8988T (cell line): ENCODE measurements at regions not wholly inside any gene's neighbourhood (a gene's known extent, or its start where the extent isn't known, plus 50 kb on each side); places are given as distances from the start of the nearest gene placed in this dataset.
"Not testable (repeated sequence)": the region's sequence is repeated elsewhere in the genome, so short reads cannot be mapped to it uniquely, and the experiment has no call there.

Experiments used
- DNase-seq: peaks from one replicate; pipeline ENCODE4 v3.0.0; 2011

DNA sequence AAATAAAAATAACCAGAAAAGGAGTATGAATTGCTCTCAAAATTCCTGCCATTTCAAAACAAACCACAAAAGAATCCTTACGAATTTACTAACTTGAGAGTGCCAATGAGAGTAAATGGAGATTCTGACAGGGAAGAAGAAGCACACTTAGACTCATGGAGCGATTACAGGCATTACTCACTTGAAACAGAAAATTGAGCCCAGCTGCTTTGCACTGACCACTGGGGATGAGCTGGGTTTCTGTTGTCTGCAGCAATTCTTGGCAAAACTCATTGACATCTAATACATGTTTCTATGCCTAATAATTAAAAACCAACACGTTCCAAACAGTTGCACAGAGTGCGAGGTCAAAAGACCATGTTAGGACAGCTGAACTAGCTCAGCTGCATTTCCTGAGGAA, 731.6 kb downstream of the DNAH5 start:
- no peak for DNase-seq

DNA sequence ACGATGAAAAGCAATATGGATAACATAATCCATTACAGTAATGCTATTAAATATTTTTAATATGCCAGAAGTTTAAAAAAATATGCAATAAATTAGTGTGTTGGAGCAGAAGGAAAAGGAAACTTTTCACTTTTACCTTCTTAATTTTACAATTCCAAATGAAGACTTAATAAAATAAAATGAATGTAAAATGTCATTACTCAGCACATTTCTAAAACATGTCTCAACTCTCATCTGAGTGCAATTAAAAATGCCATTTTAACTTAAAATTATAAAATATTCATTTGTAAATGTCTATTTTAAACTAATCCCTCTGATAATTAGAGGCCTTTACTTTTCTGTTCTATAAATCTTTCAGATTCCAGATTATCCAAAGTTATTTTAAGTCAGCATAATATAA, 733.4 kb downstream of the DNAH5 start:
- DNase-seq, result no peak

DNA sequence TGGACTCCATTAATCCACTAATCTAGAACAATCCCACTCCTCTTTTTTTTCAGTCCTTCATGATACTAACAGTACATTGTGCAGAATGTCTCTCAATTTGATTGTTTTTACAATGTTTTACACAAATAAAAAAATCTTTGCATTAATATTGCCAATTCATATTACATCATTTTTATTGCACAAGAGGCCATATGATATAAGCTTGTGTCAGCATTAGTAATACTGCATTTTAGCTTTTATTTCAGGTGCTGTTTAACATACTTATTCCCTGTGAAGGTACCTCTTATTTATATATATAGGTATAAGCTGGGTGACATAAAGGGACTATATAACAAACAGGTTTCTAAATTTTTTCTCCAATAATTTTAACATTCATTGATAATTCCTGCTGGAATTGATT, 737.4 kb downstream of the DNAH5 start:
- DNase-seq, result no peak

DNA sequence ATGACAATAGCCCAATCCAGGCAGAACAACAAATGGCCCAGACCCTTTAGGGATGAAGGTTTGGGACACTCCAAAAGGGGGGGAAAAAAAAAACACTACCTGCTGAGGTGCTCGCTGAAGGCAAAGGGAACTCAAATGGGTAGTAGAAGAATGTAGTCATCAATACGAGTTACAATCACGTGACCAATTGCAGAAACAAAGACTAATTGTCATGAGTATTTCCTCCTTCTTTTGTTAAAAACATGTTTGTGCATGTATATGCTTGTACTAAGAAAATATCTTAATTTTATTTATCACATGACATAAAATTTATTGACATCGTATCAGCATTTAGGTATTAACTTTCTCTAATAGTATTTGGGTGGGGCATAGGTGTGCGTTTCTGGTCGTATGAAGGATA, 743.5 kb downstream of the DNAH5 start:
- no peak for DNase-seq

DNA sequence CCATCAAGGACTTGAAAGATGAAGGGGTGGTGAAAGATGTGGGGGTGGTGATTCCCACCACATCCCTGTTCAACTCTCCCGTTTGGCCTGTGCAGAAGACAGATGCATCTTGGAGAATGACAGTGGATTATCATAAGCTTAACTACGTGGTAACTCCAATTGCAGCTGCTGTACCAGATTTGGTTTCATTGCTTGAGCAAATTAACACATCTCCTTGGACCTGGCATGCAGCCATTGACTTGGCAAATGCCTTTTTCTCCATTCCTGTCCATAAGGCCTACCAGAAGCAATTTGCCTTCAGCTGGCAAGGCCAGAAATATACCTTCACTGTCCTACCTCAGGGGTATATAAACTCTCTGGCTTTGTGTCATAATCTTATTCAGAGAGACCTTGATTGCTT, 746.3 kb downstream of the DNAH5 start:
- DNase-seq, result not testable (repeated sequence)

DNA sequence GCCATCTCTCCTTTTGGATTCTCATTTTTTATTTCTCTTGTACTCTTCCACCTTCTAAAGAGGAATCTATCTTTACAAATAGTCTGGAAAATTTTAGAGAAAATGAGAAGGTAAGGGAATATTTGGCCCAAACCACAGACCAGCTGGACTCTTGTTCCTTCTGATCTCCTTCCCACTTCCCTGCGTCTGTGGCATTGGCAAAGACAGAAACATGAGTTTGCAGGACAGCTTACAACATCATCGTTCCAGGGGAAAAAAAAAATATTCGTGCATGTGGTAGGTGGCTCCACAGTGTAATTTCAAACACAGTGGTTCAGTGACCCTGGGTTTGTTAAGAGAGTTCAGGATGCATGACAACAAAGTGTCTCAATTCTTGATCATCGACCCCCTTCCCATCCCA, 755.0 kb downstream of the DNAH5 start:
- DNase-seq, result no peak

DNA sequence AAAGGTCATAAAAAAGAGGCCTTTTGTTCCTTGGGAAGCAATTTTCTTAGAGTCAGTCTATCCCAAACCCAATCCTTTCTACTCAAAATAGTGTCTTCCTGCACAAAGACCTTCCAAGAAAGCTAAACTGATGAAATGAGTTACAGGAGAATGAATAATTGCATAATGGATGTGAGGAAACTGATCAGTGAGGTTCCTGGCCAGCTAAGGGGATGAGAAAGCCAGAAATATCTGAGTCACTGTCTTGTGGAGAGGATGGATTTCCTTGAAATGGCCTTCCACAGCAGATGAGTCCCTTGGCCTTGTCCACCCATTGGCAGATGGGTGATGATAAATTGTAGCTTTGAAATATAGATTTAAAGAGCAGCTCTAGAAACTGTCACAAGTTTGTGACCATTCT, 756.1 kb downstream of the DNAH5 start:
- DNase-seq, result no peak

DNA sequence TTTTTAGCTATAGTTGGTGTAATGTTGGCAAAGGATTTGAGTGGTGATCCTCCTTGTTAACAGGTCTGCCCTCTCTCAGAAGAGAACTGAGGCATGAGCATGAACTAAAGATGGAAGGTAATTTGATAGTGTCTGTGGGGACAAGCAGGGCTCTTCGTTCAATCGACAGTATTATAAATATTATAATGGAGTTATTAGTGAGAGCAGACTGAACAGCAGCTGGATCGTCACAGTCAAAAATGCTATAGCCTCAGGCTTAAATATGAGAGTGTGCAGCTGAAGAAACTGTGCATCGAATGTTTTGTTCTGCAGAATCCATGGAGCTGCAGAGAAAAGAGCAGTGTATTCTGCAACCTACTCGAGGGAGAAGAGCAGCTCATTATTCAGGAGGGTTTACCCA, 757.3 kb downstream of the DNAH5 start:
- DNase-seq, result no peak

DNA sequence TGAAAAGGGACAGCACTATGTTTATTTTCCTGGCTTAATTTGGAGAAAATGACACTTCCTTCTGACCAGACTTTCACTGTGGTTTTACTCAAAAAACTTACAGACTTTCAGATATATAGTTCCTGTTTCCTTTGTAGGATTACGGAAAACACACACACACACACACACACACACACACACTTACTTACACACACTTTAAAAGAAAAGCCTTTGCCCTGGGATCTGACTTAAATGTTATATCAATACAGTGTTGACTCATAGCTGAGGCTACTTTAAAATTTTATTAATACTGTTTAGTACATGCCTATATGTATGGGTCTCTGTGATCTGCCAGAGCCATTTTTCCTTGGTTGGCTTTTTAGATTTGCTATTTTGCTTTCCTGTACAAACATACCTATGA, 758.3 kb downstream of the DNAH5 start:
- DNase-seq, result no peak

DNA sequence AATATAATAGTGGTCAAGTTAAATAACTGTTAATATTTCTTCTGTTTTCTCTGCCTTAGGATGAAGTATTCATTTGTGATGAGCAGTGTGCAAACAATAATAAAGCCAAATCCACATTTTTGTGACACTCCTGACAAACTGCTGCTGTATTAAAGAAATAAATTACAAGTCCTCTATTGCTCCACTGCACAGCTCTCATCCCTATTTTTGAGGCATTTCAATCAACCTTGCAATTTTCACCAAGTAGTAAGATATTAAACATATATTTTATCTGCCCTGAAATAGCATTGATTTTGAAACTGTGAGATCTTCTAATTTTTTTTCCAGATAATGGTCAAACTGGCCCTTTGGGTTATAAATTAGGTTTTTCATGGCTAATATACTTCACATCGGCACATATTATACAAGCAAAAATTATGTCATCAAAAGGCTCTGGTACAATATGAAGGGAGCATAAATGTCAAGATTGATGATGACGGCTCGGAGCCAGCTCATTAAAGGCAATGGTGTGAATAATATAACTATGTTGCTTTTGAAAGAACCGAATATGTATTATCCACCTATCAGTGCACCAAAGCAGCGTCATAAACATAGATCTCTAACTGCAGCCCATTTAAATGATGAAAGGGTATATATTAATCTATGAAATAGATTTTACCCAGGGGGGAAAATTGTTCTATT, 764.9 kb downstream of the DNAH5 start:
- DNase-seq, result no peak

DNA sequence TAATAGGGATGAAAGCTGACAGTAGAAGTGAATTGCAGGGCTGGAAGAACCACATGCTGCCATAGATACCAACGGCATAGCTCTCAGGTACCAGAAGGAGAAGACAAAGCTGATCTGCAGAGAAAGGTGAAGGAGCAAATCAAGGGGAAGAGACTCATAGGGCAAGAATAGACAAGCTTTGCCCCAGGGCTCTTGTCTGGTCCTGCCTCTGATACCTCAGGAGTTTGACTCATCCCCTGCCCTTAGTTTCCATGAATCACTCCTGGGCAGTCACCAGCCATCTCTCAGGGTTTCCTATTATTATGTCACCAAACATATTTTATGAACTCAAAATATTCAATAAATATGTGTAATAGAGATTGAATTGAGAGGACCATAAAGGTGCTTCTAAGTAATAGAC, 800.9 kb downstream of the DNAH5 start:
- DNase-seq, result no peak

DNA sequence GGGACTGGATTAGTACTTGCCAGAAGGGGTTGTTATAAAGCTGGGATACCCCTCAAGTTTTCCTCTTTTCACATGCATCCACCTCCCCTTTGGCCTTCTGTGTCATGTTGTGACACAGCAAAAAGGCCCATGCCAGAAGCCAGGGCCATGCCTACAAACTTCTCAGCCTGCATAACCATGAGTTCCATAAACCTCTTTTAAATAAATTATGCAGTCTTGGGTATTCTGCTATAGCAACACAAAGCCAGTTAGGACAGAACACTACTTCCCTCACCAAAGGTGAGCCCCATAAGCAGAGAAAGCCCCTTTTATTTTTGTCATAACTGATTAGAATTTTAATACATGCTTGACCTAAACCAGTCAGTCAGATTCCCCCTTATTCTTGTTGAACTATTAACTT, 801.3 kb downstream of the DNAH5 start:
- no peak for DNase-seq

DNA sequence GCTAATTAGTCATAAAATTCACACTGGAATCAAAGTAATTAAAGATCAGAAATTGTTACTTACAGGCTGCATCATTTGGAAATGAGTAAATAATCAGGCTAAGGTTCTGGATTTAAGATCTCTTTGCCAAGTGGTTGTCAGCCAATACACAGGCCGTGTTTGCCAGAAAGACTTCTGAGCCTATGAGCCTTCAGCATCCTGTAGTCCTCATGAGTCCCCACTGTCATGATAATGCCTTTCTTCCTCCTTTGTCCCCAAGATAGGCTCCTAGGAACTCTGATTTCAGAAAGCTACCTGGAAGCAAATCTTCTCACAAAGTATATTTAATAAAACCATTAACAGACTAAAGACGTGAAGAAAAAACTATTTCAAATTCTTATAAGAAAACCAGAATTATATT, 810.5 kb downstream of the DNAH5 start:
- no peak for DNase-seq

DNA sequence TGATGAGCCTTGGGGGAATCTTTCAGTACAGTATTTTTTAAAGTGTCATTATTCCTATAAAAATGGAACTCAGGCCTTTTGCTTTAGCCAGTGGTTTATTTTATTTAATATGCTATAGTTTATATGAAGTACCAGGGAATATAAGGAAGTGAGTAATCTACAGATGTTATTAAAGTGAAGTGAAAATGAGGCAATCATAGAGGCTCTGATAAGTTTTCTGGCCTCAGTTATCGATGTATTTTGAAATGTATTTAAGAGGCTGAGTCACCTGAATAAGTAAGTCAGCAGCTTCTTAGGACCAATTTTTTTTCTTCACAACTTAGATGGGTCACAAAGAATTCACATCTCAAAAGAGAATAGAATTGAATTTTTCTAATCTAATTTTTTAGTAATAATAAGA, 829.0 kb downstream of the DNAH5 start:
- no peak for DNase-seq

DNA sequence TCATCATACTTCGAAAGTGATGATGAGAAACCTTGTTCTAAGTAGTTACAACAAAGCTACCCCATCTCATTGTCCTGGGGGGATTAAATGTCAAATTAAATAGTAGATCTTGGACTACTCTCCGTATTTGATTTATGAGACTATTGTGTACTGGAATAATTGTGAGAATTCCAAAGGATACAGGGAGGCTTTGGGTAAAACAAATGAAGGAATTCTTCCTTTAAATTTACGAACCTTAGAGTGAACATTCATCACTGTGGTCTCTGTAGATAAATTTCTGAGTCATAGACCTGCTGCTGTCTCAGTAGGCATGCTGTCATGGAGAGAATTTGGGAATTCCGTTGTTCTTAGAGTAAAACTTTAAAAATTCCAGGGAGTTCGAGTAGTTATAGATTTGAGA, 836.2 kb downstream of the DNAH5 start:
- no peak for DNase-seq

DNA sequence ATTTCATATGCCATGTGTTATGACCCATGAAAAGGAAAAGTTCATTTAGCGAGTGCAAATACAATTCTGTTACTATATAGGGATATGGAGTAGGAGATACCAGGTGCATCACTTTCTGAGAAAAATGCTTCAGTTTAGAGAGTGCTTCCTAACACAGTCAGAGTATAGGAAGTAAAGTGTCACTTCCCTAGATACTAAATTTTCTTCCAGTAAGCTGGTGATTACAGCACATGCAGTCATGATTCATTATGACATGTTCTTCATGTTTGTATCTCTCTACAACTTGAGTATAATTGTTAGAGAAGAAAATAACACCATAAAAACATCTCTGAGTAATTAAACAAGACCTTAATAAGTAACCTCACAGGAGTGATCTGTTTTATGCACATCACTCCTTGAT, 837.0 kb downstream of the DNAH5 start:
- no peak for DNase-seq

DNA sequence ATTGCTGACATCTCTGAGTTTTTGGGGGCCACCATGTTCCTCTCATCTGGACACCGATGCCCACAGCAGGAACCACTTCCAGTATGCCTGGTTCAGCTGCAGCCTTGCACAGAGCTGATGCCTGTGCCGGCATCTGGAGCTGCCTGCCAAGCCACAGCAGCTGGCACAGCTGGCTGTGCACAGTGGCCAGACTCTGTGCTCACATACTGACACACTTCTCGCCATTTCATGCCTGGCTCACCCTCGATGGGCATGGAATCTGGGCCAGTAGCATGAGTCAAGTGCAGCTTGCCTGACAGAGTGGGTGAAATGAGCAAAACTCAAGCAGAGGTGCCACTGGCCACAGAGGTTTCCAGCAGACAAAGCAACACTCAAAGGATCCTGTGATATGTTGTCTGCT, 863.4 kb downstream of the DNAH5 start:
- no peak for DNase-seq

DNA sequence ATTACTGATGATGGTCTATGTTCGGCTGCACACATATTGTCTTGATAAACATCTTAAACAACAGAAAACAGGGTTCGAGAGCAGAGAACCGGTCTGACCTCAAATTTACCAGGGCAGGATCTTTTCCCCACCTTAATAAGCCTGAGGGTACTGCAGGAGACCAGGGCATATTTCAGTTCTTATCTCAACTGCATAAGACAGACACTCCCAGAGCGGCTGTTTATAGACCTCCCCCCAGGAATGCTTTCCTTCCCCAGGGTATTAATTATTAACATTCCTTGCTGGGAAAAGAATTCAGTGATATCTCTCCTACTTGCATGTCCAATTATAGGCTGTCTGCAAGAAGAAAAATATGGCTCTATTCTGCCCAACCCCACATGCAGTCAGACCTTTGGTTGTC, 871.6 kb downstream of the DNAH5 start:
- DNase-seq, result not testable (repeated sequence)

DNA sequence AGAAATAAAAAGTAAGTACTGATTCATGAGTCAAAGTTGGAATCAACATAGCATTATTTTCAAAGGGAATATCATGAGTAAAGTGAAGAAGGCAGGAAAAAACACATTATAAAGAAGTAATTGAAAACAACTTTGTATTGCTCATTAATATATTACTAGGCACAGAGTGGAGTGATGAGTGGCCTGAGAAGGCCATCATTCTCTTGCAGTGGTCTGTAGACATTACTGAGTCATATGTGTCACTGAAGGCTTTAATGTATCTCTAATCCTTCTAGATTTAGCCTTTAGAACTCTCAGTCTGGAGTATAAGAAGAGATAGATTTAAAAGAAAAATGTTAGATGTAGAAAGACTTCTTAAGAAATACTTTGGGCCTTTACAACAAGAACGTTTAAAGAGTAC, 881.4 kb downstream of the DNAH5 start:
- DNase-seq, result no peak

DNA sequence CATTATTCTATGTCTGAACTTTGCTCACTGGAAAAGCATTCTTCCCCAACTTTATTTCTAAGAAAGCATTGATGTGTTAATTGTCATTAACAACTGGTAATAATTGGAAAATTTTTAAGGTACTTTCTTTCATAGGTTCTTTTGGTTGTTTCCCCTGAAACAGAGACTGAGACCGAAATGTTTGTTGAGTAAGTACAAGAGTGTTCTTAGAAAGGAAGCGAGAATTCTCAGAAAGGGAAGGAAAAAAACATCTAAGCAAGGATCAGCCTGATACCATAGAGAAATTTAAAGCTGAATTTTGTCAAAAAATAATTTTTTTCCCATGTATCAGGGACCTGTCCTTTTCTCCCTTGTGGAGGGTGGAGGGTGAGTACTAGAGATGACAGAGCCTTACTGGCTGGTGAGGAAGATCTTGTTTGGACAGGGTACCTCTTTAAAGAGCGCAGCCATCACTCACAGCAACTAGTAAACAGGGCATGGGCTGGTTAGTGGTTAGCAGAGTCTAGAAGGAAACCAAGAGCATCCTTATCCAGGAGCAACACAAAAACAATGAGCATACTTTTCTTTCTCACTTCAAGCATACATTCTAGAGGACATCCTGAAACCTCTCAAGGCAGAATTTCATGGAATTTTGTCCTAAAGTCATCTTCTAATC, 898.5 kb downstream of the DNAH5 start:
- no peak for DNase-seq

DNA sequence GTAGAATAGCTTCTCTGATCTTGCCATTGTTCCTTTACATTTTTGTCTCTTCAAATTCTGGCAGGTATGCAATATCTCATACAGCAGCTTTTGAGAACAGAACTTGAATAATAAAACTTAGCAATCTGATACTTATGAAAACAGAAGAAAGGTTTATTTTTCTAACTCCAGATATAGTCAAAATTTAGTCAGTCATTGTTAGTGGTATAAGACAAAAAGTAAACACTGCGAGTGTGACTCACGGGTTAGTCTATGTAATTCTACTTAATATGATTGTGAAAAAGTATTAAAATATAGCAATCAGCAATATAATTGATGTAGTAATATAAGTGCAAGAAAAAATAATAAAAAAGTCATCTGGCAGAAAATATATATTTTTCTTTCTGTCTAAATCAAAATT, 910.4 kb downstream of the DNAH5 start:
- DNase-seq, result no peak

DNA sequence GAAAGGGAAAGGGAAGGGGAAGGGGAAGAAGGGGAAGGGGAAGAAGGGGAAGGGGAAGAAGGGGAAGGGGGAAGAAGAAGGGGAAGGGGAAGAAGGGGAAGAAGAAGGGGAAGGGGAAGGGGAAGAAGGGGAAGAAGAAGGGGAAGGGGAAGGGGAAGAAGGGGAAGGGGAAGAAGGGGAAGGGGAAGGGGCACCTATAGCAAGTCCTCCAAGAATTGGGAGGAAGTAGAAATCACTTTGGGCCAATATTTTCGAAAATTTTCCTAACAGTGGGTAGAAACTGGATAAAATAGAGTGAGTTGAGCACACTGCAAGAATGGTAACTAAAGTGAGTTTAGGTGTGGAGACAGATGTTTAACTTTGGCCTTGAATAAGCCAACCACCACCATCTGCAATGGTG, 915.3 kb downstream of the DNAH5 start:
- no peak for DNase-seq

DNA sequence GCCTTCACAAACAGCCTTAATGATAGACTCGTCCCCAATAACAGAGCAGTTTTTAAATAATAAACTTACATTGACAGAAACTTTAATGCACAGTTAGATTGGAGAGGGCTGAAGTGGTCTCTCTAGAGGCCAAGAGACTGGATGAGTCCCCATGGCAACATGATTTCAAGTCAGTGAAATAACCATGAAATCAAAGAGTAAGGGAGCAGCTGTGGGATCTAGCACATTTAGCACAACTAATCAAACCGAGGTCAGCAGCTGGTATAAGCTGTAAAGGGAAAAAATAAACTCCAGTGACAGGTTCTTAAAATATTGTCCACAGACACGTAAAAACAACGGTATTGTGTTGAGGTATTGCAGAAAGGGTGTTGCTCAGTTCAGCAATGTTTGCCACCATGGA, 916.6 kb downstream of the DNAH5 start:
- DNase-seq, result no peak

DNA sequence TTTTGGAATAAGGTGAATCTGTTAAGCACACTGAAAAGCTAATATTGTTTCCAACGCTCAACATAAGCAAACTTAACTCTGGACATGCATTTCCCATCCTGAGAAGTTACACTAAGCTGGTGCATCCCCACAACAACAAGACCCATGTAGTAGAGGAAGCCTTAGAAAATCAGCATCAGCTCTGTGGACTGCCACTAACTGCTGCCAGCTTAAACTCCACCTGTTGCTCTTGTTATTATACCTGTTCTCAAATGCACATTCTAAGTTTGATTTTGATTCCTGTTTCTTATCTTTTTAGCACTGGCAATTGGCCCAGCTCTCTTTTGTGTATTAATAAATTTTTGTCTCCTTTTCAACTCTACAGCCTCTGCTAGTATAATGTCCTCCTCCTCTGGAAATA, 924.8 kb downstream of the DNAH5 start:
- DNase-seq, result no peak

DNA sequence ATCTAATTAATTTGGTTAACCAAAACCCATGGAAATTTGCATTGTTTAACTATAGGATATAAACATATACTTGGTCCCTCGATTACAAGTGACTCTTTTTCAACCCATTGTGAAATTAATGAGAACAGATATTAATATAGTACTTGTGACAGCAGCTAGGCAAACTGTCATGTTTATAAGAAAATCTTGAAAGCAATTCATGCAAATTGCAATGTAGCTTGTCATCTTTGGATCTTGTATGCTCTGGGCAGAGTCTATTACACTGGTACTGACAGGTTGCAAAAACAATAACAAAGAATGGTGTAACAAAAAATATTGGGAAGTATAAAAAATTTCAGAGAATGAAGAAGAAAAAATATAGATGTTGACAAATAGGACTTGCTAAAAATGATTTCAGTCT, 941.0 kb downstream of the DNAH5 start:
- no peak for DNase-seq
